Suprapubic skin (tissue), 3 donors: ENCODE measurements at regions not wholly inside any gene's neighbourhood (a gene's known extent, or its start where the extent isn't known, plus 50 kb on each side); places are given as distances from the start of the nearest gene placed in this dataset.

Source experiments
- CTCF ChIP-seq, 2 donors: fragments of 200-600 bp in 1 of 2; fragments of 450-650 bp in 1 of 2; sonication (generic) in 1 of 2; IDR thresholded peaks; one replicate each; pipeline ENCODE4 v1.5.1; 2016 to 2019; ENCODE audit warnings: antibody characterized with exemption in 2 of 2, mild to moderate bottlenecking in 1 of 2, moderate library complexity in 1 of 2
- EP300 ChIP-seq: sonication (generic); formaldehyde crosslinking; IDR thresholded peaks from one replicate; pipeline ENCODE4 v1.6.1; 2017; ENCODE audit warnings: antibody characterized with exemption
- POLR2A ChIP-seq, 2 donors: fragments of 450-650 bp; IDR thresholded peaks; one replicate each; pipeline ENCODE4 v1.6.1; 2017; ENCODE audit warnings: antibody characterized with exemption in 2 of 2, mild to moderate bottlenecking in 2 of 2, moderate library complexity in 2 of 2

DNA sequence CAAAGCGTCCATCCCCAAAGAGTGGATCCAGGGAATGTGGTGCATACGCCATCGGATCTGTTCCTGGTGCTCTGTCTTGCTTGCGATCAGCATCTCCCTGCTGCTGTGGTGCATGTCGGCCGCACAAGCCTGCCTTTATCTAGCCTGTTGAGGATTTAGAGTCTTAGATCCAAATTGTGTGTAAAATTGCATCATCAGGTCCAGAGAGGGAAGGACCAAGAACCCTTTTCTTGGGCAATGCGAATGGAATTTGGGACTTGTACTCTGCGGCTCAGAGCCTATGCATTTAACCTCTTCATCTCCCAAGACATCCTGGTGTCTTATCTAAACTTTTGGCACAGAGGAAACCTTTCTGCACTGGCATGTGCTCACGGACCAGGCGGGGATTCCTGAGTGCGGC is 1238.7 kb downstream of the TBC1D22A start:
- TF ChIP-seq CTCF (IDR thresholded peaks at IDR 0.05) (no peak), EP300 (no peak), POLR2A (IDR thresholded peaks at IDR 0.05) (no peak)
